ENCODE measurements at regions not wholly inside any gene's neighbourhood (a gene's known extent, or its start where the extent isn't known, plus 50 kb on each side); places are given as distances from the start of the nearest gene placed in this dataset.

DNA sequence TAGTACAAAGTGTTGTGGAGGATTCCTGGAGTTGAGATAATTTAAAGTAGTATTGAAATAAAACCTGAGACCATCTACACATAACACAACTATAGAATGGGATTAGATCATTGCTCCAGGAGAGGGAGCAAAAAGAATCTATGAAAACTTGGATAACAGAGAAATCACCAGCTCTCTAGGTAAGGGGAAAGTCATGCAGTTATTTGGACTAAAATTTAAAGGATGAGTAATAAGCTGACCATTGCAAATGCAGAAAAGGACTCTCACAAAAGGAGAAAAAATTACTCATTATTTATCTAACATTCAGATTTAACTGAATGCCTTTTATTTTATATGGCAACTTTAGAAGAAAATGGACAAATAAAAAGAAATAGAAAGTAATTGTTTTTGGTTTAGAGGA lies 1399.8 kb upstream of the ACVR2A start:
- Histone ChIP-seq H3K9me3 (ENCODE audit: control insufficient read depth, insufficient read depth, low read depth, low read length) (no peaks in the 10 kb centered on the region), H3K27me3 (ENCODE audit: control insufficient read depth, insufficient read depth, low read length) (no peaks in the 10 kb centered on the region), H3K4me1 (ENCODE audit: control insufficient read depth, insufficient read depth, low read length) (no peaks in the 10 kb centered on the region), H3K27ac (ENCODE audit: low read length) (no peak overlapping the region), H3K4me3 (ENCODE audit: low read depth in 2 of 2, low read length in 2 of 2) (no peak overlapping the region), H3K36me3 (ENCODE audit: control insufficient read depth, insufficient read depth, low read length) (no peaks in the 10 kb centered on the region)
- no peak for DNase-seq (ENCODE audit: low read depth, low spot score)
- BruUV-seq (replicated peaks) = no TSS peak
- ChIA-PET POLR2A (no interaction called here), CTCF (no interaction called here)
- in situ Hi-C loops (cut with HindIII; ENCODE audit: low pct_unique_long_range_greater_than_20kb, low sequenced_read_pairs) = no loop called here
- no peak for ATAC-seq
- intact Hi-C loops (cut with micrococcal nuclease; ENCODE audit: unreplicated experiment) = no loop called here
- no peak for TF ChIP-seq POLR2AphosphoS5 (IDR thresholded peaks at IDR 0.05; ENCODE audit: low read depth, low read length)
- TF ChIP-seq, protein P1, sequence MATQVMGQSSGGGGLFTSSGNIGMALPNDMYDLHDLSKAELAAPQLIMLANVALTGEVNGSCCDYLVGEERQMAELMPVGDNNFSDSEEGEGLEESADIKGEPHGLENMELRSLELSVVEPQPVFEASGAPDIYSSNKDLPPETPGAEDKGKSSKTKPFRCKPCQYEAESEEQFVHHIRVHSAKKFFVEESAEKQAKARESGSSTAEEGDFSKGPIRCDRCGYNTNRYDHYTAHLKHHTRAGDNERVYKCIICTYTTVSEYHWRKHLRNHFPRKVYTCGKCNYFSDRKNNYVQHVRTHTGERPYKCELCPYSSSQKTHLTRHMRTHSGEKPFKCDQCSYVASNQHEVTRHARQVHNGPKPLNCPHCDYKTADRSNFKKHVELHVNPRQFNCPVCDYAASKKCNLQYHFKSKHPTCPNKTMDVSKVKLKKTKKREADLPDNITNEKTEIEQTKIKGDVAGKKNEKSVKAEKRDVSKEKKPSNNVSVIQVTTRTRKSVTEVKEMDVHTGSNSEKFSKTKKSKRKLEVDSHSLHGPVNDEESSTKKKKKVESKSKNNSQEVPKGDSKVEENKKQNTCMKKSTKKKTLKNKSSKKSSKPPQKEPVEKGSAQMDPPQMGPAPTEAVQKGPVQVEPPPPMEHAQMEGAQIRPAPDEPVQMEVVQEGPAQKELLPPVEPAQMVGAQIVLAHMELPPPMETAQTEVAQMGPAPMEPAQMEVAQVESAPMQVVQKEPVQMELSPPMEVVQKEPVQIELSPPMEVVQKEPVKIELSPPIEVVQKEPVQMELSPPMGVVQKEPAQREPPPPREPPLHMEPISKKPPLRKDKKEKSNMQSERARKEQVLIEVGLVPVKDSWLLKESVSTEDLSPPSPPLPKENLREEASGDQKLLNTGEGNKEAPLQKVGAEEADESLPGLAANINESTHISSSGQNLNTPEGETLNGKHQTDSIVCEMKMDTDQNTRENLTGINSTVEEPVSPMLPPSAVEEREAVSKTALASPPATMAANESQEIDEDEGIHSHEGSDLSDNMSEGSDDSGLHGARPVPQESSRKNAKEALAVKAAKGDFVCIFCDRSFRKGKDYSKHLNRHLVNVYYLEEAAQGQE (IDR thresholded peaks at IDR 0.05; ENCODE audit: insufficient read depth in 1 of 2, low read depth in 2 of 2, low read length in 1 of 2) = no peak

DNA sequence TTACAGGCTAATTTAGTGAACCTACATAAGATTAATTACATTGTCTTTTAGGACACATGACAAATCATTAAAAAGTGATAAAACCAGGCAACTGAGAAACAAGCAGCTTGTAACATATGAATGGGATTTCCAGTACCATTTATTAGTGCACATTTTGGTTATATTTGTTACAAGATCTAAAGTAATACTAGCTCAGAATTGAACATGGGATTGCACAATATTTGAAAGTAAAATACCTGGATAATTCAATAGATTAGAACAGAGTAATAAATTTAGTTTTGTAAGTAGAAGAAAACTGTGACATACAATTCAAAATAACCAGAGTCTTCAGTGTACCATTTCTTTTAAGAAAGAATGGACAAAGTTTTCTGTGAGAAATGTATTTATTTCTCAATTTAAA lies 1400.7 kb upstream of the ACVR2A start:
- ATAC-seq (no peak), DNase-seq (ENCODE audit: low read depth, low spot score) (no peak)
- in situ Hi-C loops (cut with HindIII; ENCODE audit: low pct_unique_long_range_greater_than_20kb, low sequenced_read_pairs) = no loop called here
- no peaks in the 10 kb centered on the region for H3K36me3 ChIP-seq (ENCODE audit: control insufficient read depth, insufficient read depth, low read length)
- intact Hi-C loops (cut with micrococcal nuclease; ENCODE audit: unreplicated experiment) = no loop called here
- no TSS peak for BruUV-seq (replicated peaks)
- H3K27ac ChIP-seq (ENCODE audit: low read length) = no peak overlapping the region
- POLR2A ChIA-PET = no interaction called here
- TF ChIP-seq POLR2AphosphoS5 (IDR thresholded peaks at IDR 0.05; ENCODE audit: low read depth, low read length) (no peak), SIN3A (IDR thresholded peaks at IDR 0.05; ENCODE audit: borderline replicate concordance, insufficient read depth, low read depth, low read length) (no peak), TCF7L2 (IDR thresholded peaks at IDR 0.05; ENCODE audit: low read depth, low read length) (no peak)
- TF ChIP-seq, protein P1 (IDR thresholded peaks at IDR 0.05; ENCODE audit: insufficient read depth in 1 of 2, low read depth in 2 of 2, low read length in 1 of 2) = no peak
- TF ChIP-seq, protein P2, sequence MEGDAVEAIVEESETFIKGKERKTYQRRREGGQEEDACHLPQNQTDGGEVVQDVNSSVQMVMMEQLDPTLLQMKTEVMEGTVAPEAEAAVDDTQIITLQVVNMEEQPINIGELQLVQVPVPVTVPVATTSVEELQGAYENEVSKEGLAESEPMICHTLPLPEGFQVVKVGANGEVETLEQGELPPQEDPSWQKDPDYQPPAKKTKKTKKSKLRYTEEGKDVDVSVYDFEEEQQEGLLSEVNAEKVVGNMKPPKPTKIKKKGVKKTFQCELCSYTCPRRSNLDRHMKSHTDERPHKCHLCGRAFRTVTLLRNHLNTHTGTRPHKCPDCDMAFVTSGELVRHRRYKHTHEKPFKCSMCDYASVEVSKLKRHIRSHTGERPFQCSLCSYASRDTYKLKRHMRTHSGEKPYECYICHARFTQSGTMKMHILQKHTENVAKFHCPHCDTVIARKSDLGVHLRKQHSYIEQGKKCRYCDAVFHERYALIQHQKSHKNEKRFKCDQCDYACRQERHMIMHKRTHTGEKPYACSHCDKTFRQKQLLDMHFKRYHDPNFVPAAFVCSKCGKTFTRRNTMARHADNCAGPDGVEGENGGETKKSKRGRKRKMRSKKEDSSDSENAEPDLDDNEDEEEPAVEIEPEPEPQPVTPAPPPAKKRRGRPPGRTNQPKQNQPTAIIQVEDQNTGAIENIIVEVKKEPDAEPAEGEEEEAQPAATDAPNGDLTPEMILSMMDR (IDR thresholded peaks at IDR 0.05) = no peak
- no peaks in the 10 kb centered on the region for H3K4me1 ChIP-seq (ENCODE audit: control insufficient read depth, insufficient read depth, low read length)
- no peaks in the 10 kb centered on the region for H3K27me3 ChIP-seq (ENCODE audit: control insufficient read depth, insufficient read depth, low read length)
- no peak overlapping the region for H3K4me3 ChIP-seq (ENCODE audit: low read depth in 2 of 2, low read length in 2 of 2)
- CTCF ChIA-PET = no interaction called here
- no peaks in the 10 kb centered on the region for H3K9me3 ChIP-seq (ENCODE audit: control insufficient read depth, insufficient read depth, low read depth, low read length)
